ENCODE measurements at regions not wholly inside any gene's neighbourhood (a gene's known extent, or its start where the extent isn't known, plus 50 kb on each side); places are given as distances from the start of the nearest gene placed in this dataset.

DNA sequence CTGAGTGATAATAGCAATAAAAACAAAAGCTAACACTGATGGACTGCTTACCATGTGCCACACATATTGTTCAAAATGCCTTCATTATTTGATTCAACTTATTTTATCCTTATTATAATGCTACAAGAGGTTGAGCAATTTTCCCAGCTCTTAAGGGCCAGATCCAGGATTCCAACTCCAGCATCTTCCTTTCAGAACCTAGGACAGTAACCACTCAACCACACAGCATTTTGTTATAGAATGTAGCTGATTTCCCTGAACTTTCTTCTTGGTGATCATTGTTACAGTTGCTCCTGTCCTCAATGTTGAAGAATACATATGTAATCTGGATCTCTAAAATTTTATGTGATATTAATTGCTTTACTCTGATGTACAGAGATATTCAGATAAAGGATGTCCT, 341.7 kb downstream of the PIK3C3 start:
- Histone ChIP-seq H3K4me3 (no peak overlapping the region), H3K4me1 (no peaks in the 10 kb centered on the region), H3K27ac (no peak overlapping the region), H3K36me3 (no peaks in the 10 kb centered on the region), H3K27me3 (no peaks in the 10 kb centered on the region), H3K9ac (ENCODE audit: low read depth in 2 of 2, low read length in 2 of 2) (no peak overlapping the region), H3K9me3 (no peaks in the 10 kb centered on the region)
- intact Hi-C loops (cut with DNase I), result loop anchor here (10.0 kb wide), 1 partner anchor 978 kb away; the partner anchor contains the start of gene SYT4
- DNase-seq, result no peak
- no peak for TF ChIP-seq CTCF (IDR thresholded peaks at IDR 0.05)

- peak; percentile 72 for DNase-seq
- intact Hi-C loops (cut with DNase I), result loop anchor here (10.0 kb wide), 1 partner anchor 976 kb away; the partner anchor contains the start of gene SYT4
- TF ChIP-seq CTCF (IDR thresholded peaks at IDR 0.05), result peak; percentile 94
- no peaks in the 10 kb centered on the region for H3K27me3 ChIP-seq
- H3K27ac ChIP-seq, result no peak overlapping the region
- no peak overlapping the region for H3K4me3 ChIP-seq
- no peak overlapping the region for H3K9ac ChIP-seq (ENCODE audit: low read depth in 2 of 2, low read length in 2 of 2)
- H3K36me3 ChIP-seq, result no peaks in the 10 kb centered on the region
- no peaks in the 10 kb centered on the region for H3K9me3 ChIP-seq
- no peaks in the 10 kb centered on the region for H3K4me1 ChIP-seq
Observed at GRCh38 chr18:42298759-42299675, 344.0 kb downstream of the PIK3C3 start.

- H3K9ac ChIP-seq (ENCODE audit: low read depth in 2 of 2, low read length in 2 of 2), result no peak overlapping the region
- no peak overlapping the region for H3K27ac ChIP-seq
- no peaks in the 10 kb centered on the region for H3K36me3 ChIP-seq
- no peak for TF ChIP-seq CTCF (IDR thresholded peaks at IDR 0.05)
- no peaks in the 10 kb centered on the region for H3K9me3 ChIP-seq
- DNase-seq, result no peak
- no peak overlapping the region for H3K4me3 ChIP-seq
- no peaks in the 10 kb centered on the region for H3K27me3 ChIP-seq
- intact Hi-C loops (cut with DNase I), result no loop called here
- H3K4me1 ChIP-seq, result no peaks in the 10 kb centered on the region
Observed at GRCh38 chr18:42305869-42306593, 351.0 kb downstream of the PIK3C3 start.

- no peak overlapping the region for H3K9ac ChIP-seq (ENCODE audit: low read depth in 2 of 2, low read length in 2 of 2)
- H3K9me3 ChIP-seq, result no peaks in the 10 kb centered on the region
- H3K4me1 ChIP-seq, result no peaks in the 10 kb centered on the region
- H3K36me3 ChIP-seq, result no peaks in the 10 kb centered on the region
- H3K27me3 ChIP-seq, result no peaks in the 10 kb centered on the region
- DNase-seq, result no peak
- H3K27ac ChIP-seq, result no peak overlapping the region
- intact Hi-C loops (cut with DNase I), result no loop called here
- no peak overlapping the region for H3K4me3 ChIP-seq
- no peak for TF ChIP-seq CTCF (IDR thresholded peaks at IDR 0.05)
Observed at GRCh38 chr18:42306594-42306980, 351.6 kb downstream of the PIK3C3 start.

DNA sequence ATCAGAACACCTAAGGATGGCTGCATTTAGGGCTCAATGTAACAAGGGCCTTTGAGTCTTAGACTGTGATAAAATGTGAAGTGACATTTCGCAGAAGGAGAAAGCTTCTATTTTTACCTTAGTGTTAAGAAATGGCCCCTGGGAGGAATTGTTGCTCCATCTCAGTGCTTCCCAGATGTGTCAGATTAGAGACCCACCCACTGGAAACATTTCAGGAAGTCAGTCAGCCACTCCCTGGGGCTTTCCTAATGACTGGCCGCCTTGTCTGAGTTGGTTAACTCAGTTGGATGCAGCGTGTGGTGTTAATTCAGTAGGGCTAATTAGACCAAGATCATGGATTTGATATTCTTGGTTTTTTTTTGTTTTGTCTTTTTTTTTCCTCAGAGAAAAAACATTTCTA, 355.9 kb downstream of the PIK3C3 start:
- no peaks in the 10 kb centered on the region for H3K36me3 ChIP-seq

More for the DNA sequence above, 355.9 kb downstream of the PIK3C3 start:
- Histone ChIP-seq H3K27me3 (no peaks in the 10 kb centered on the region), H3K4me3 (no peak overlapping the region), H3K27ac (no peak overlapping the region), H3K9ac (ENCODE audit: low read depth in 2 of 2, low read length in 2 of 2) (no peak overlapping the region), H3K4me1 (no peaks in the 10 kb centered on the region), H3K9me3 (no peaks in the 10 kb centered on the region)
- DNase-seq, result no peak
- intact Hi-C loops (cut with DNase I), result no loop called here
- no peak for TF ChIP-seq CTCF (IDR thresholded peaks at IDR 0.05)
